GM20000 (cell line): ENCODE measurements at regions not wholly inside any gene's neighbourhood (a gene's known extent, or its start where the extent isn't known, plus 50 kb on each side); places are given as distances from the start of the nearest gene placed in this dataset.

ENCODE experiments used
- DNase-seq: peaks from one replicate; pipeline ENCODE4 v3.0.0; 2012; ENCODE audit warnings: low spot score
- CTCF ChIP-seq: IDR thresholded peaks from 2 replicates; pipeline ENCODE4 v1.5.1; 2012; ENCODE audit warnings: mild to moderate bottlenecking, control low read depth; ENCODE audit errors: extremely low read depth, missing control alignments

- no peak for TF ChIP-seq CTCF
- no peak for DNase-seq
Observed at GRCh38 chr21:31399591-31399990, 55.5 kb upstream of the TIAM1 start.

GRCh38 chr21:31398574-31398973 lies 54.5 kb upstream of the TIAM1 start:
- TF ChIP-seq CTCF, result no peak
- no peak for DNase-seq

- DNase-seq, result no peak
- no peak for TF ChIP-seq CTCF
Observed at GRCh38 chr21:31397939-31398338, 53.9 kb upstream of the TIAM1 start.

- DNase-seq, result no peak
- TF ChIP-seq CTCF, result no peak
Observed at GRCh38 chr21:31397515-31397926, 53.5 kb upstream of the TIAM1 start.

GRCh38 chr21:31397030-31397429 lies 53.0 kb upstream of the TIAM1 start:
- TF ChIP-seq CTCF, result no peak
- no peak for DNase-seq

- no peak for DNase-seq
- TF ChIP-seq CTCF, result no peak
Observed at GRCh38 chr21:31396399-31396798, 52.3 kb upstream of the TIAM1 start.

- no peak for DNase-seq
Observed at GRCh38 chr21:31395791-31396190, 51.7 kb upstream of the TIAM1 start.

More at GRCh38 chr21:31395791-31396190, 51.7 kb upstream of the TIAM1 start:
- TF ChIP-seq CTCF, result no peak
